Muscle of leg (tissue), 3 donors: ENCODE measurements at regions not wholly inside any gene's neighbourhood (a gene's known extent, or its start where the extent isn't known, plus 50 kb on each side); places are given as distances from the start of the nearest gene placed in this dataset.

Experiments
- DNase-seq: peaks from one replicate; pipeline ENCODE4 v3.0.0; 2013
- H3K27ac ChIP-seq: one replicate; pipeline ENCODE4 v1.5.1; 2013; ENCODE audit warnings: mild to moderate bottlenecking, low read length, control low read depth
- H3K27me3 ChIP-seq: one replicate; pipeline ENCODE4 v1.6.1; 2013; ENCODE audit warnings: low read length; ENCODE audit not compliant: control insufficient read depth, insufficient read depth
- H3K36me3 ChIP-seq: one replicate; pipeline ENCODE4 v1.6.1; 2013; ENCODE audit warnings: low read length; ENCODE audit not compliant: control insufficient read depth, insufficient read depth
- H3K4me1 ChIP-seq: one replicate; pipeline ENCODE4 v1.6.1; 2013; ENCODE audit warnings: low read length; ENCODE audit not compliant: control insufficient read depth, insufficient read depth
- H3K4me3 ChIP-seq: one replicate; pipeline ENCODE4 v1.5.1; 2013; ENCODE audit warnings: low read length, control low read depth
- H3K9me3 ChIP-seq: replicated peaks from 2 replicates; pipeline ENCODE4 v1.6.1; 2013; ENCODE audit warnings: low read depth, low read length; ENCODE audit not compliant: control insufficient read depth
- WGBS: methylation state at CpG from one replicate; pipeline ENCODE4 v1.1.5; 2013; ENCODE audit warnings: missing lambda C conversion rate; ENCODE audit not compliant: insufficient coverage; 5-methylcytosine and 5-hydroxymethylcytosine counted together

DNA sequence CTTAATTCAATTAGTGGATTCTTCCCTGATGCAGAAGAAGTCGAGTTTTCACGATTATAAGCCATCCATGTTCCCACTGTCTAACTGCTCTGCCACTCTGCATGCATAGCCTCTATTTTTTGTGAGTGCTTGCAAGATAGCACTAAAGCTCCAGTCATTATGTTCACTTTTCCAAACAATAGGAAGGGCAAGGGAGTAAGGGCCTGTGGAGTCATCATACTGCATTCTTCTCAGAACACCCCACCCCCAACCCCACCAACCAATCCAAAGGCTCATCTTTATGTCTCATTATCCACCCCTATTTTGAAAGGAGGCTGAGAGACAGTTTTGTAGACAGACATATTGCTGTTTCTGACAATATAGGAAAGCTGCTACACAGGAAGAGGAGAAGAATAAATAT lies 471.7 kb upstream of the ADGRL2 start:
- no peaks in the 10 kb centered on the region for H3K27me3 ChIP-seq
- H3K4me3 ChIP-seq: no peak overlapping the region
- H3K4me1 ChIP-seq: no peaks in the 10 kb centered on the region
- H3K9me3 ChIP-seq: no peaks in the 10 kb centered on the region
- WGBS: no CpG with 5 or more reads among the region's 2 CpGs
- H3K36me3 ChIP-seq: no peaks in the 10 kb centered on the region
- no peak for DNase-seq
- no peak overlapping the region for H3K27ac ChIP-seq

DNA sequence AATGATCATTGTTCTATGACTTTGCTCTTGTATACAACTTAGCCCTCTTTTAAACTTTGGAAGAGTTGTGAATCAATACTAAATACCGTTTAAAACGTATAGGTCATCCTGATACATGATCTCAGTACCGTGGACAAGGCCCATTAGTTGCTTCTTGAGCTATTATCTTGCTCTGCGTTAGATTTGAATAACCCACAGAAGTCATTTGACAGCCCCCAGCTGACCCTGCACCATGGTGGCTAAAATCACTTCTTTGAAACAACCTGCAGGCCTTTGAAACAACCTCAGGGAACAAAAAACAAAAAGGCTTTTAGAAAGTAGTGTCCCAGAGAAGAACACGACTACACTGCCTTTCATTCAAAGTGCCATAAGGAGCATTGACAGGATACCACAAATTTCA lies 473.0 kb upstream of the ADGRL2 start:
- no CpG with 5 or more reads among the region's 5 CpGs for WGBS
- Histone ChIP-seq H3K9me3 (no peaks in the 10 kb centered on the region), H3K36me3 (no peaks in the 10 kb centered on the region), H3K4me3 (no peak overlapping the region), H3K27me3 (no peaks in the 10 kb centered on the region), H3K27ac (no peak overlapping the region), H3K4me1 (no peaks in the 10 kb centered on the region)
- DNase-seq: no peak

DNA sequence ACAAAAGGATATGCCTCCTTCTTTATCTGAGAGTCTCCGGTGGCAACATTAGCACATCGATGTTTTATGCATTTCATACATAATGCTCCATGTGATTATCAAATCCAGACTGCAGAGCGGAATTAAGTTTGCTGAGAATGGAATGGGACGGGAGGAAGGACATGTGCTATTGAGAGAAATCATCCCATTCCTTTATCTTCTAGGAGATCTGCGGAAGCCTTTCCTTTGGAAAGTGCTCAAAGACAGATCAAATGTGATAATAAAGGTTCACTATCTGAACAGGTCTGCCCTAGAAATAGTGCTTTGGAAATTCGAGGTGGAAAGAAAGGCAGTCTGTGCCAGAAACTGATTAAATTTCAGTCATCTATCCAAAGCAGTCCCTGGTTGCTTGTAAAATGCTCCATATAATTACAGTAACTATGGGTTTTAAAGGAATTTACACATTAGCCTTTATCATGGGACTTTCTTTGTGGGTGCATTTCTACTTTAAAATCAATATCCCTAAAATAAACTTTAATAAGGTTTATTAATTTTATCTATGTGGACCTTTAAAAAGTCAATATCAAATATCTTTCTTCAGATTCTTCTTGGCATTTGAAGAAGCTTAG lies 473.5 kb upstream of the ADGRL2 start:
- H3K4me3 ChIP-seq: no peak overlapping the region
- H3K27ac ChIP-seq: no peak overlapping the region
- no peaks in the 10 kb centered on the region for H3K9me3 ChIP-seq
- no peaks in the 10 kb centered on the region for H3K4me1 ChIP-seq
- DNase-seq: no peak
- WGBS: no CpG with 5 or more reads among the region's 6 CpGs
- H3K27me3 ChIP-seq: no peaks in the 10 kb centered on the region
- H3K36me3 ChIP-seq: no peaks in the 10 kb centered on the region

DNA sequence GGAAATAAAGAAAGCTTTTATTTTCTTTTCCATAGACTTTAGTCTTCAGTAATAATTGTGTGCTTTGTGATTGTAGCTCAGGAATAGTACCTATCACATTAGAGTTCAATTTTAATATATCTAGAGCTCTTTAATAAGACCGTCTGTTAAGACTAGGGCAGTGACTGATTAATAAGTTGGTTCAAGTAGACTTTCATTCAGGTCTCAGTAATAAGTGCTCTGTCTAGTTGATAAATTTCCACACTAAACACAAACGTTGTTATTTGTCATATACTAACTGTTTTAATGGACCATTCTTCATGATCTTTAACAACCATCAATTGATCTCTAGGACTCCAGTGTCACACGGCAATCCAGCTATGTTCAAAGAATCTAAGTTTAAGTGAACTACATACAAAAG lies 474.5 kb upstream of the ADGRL2 start:
- no peaks in the 10 kb centered on the region for H3K27me3 ChIP-seq
- H3K4me3 ChIP-seq: no peak overlapping the region
- no peaks in the 10 kb centered on the region for H3K9me3 ChIP-seq
- no peak overlapping the region for H3K27ac ChIP-seq
- H3K4me1 ChIP-seq: no peaks in the 10 kb centered on the region
- WGBS: no CpG with 5 or more reads among the region's 3 CpGs
- no peak for DNase-seq
- no peaks in the 10 kb centered on the region for H3K36me3 ChIP-seq

DNA sequence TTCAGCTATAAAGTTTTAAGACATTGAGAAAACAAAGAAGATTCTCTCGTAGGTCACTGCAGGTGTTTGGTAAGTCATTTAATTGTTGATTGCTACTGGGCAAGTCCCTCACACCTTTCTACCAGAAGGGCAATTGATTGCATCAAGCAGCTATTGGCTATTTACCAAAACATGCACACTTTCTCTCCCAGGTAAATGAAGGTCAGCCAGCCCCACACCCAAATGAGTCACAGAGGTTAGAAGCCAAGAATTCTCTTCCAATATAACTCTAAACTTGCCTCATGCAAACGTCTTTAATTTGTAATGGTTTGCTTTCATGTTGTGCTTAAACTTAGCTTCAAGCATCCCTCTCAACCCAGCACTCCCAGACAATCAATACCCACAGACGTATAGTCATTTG lies 475.3 kb upstream of the ADGRL2 start:
- no peaks in the 10 kb centered on the region for H3K4me1 ChIP-seq
- H3K27ac ChIP-seq: no peak overlapping the region
- WGBS: no CpG with 5 or more reads among the region's 3 CpGs
- H3K27me3 ChIP-seq: no peaks in the 10 kb centered on the region
- no peak overlapping the region for H3K4me3 ChIP-seq
- no peaks in the 10 kb centered on the region for H3K9me3 ChIP-seq
- no peak for DNase-seq
- no peaks in the 10 kb centered on the region for H3K36me3 ChIP-seq

DNA sequence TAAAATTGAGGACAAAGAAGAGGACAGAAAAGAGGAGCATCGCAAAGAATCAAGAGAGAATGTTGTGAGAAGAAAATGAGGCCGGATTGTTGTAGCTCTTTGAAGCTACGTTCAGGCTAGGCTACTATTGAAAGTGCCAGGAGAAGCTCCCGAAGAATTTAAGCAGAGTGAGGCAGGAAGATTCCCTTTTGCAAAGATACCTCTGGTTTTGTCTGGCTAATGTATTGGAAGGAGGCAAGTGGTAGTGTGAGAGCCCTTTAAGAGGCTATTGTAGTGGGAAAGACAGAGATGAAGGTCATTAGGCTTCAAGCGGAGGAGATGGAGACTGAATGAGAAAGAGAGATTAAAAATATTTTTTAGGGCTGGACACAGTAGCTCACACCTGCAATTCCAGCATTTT lies 476.9 kb upstream of the ADGRL2 start:
- Histone ChIP-seq H3K27me3 (no peaks in the 10 kb centered on the region), H3K27ac (no peak overlapping the region), H3K36me3 (no peaks in the 10 kb centered on the region), H3K4me3 (no peak overlapping the region), H3K9me3 (no peaks in the 10 kb centered on the region), H3K4me1 (no peaks in the 10 kb centered on the region)
- 99% methylated on average over 5 of the region's 5 CpGs for WGBS
- DNase-seq: no peak

DNA sequence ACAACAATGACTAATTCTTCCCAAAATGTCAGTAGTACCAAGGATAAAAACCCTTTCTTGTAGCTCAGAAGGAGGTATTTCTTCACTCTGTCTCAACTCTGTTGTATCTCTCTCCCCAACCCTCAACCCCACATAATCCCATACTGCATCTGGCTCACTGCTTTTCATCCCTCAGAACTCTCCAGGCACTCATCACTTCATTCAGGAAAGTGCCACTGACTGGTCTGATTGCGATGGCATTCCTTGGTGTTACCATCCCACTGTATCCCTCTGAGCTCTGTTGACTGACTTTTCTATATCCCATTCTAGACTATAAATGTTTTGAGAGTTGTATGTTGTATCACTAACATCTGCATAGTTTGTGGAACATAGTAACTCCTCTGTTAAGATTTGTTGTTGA lies 483.5 kb upstream of the ADGRL2 start:
- Histone ChIP-seq H3K27me3 (no peaks in the 10 kb centered on the region), H3K27ac (no peak overlapping the region), H3K9me3 (no peaks in the 10 kb centered on the region), H3K4me3 (no peak overlapping the region), H3K4me1 (no peaks in the 10 kb centered on the region), H3K36me3 (no peaks in the 10 kb centered on the region)
- DNase-seq: no peak
- WGBS: no CpG with 5 or more reads among the region's 1 CpG

DNA sequence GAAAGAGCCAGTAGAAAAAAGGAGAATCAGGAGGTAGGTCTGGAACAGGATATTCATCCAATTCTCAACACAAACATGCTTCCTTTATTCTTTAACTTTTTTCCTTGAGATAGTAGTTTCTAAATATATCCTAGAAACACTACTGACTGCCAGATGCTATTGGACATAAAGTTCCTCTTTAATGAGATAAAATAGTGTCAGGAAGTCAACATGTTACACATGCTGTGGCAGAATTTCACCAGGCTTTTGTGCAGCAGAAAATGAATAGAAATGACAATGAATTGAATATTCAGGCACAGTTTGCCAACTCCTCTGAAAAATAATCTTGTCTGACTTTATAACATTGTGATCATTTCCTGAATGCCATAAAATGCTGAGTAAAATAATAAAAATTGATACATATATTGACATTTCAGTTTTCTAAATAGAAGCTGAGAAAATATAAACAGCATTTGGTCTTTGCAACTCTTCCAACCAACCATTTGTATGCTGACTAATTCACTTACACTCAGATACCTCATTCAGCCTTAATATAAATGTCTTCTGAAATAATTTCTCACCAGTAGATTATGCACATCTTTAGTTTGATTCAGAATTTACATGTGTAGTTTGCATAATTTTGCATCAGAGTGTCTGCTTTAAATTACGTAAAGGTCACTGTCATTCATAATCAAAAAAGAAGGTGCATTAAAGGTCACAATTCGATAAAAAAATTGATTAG lies 486.1 kb upstream of the ADGRL2 start:
- Histone ChIP-seq H3K4me1 (no peaks in the 10 kb centered on the region), H3K36me3 (no peaks in the 10 kb centered on the region), H3K27me3 (no peaks in the 10 kb centered on the region), H3K9me3 (no peaks in the 10 kb centered on the region), H3K4me3 (no peak overlapping the region), H3K27ac (no peak overlapping the region)
- peak; percentile 69 for DNase-seq
- no CpG with 5 or more reads among the region's 2 CpGs for WGBS

DNA sequence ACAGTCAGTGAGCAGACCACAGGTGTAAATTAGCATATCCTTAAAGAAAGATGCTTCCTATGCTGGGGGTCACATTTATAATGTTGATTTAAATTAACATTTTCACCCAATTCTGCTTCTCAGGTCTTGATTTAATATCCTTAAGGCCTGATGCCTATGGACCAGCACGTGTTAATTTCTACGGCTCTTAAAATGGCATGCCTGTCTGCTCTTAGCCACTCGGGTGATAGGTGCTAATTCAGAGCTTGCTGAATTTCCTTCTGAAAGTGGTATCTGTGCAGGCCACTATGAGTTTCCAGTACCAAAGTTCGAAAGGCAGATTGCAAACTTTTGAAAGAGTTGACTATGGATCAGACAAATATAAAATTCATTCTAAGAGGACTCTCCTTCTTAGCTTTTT lies 487.4 kb upstream of the ADGRL2 start:
- Histone ChIP-seq H3K27ac (no peak overlapping the region), H3K4me3 (no peak overlapping the region), H3K9me3 (no peaks in the 10 kb centered on the region), H3K27me3 (no peaks in the 10 kb centered on the region), H3K4me1 (no peaks in the 10 kb centered on the region), H3K36me3 (no peaks in the 10 kb centered on the region)
- DNase-seq: no peak
- WGBS: 77% methylated on average over 3 of the region's 4 CpGs

DNA sequence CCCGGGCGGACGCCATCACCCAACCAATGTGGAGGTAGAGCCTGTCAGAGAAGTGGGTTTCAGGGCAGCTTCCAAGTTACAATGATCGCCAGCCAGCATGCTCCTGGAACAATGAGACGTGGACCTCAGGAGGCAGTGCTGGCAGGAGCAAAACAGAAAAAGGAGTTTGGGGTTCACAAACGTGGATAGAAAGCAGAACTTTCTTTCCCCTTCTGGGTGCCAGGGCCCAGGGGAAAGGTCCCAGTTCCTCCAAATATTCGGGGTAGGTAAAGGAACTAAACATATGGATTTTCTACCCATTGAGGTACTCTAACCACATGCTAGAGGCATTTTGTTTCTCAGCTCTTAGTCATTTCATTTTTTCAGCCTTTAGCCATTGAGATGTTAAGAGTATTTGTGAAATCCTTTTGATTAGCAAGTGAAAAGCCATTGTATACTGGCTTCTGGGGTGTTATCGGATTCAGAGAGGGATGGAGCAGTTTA lies 488.4 kb upstream of the ADGRL2 start:
- H3K9me3 ChIP-seq: no peaks in the 10 kb centered on the region
- no peaks in the 10 kb centered on the region for H3K4me1 ChIP-seq
- H3K36me3 ChIP-seq: no peaks in the 10 kb centered on the region
- WGBS: 94% methylated on average over 5 of the region's 8 CpGs
- no peak overlapping the region for H3K27ac ChIP-seq
- DNase-seq: no peak
- H3K27me3 ChIP-seq: no peaks in the 10 kb centered on the region
- no peak overlapping the region for H3K4me3 ChIP-seq
